ENCODE measurements at regions not wholly inside any gene's neighbourhood (a gene's known extent, or its start where the extent isn't known, plus 50 kb on each side); places are given as distances from the start of the nearest gene placed in this dataset.
"Not testable (repeated sequence)": the region's sequence is repeated elsewhere in the genome, so short reads cannot be mapped to it uniquely, and the experiment has no call there.

DNA sequence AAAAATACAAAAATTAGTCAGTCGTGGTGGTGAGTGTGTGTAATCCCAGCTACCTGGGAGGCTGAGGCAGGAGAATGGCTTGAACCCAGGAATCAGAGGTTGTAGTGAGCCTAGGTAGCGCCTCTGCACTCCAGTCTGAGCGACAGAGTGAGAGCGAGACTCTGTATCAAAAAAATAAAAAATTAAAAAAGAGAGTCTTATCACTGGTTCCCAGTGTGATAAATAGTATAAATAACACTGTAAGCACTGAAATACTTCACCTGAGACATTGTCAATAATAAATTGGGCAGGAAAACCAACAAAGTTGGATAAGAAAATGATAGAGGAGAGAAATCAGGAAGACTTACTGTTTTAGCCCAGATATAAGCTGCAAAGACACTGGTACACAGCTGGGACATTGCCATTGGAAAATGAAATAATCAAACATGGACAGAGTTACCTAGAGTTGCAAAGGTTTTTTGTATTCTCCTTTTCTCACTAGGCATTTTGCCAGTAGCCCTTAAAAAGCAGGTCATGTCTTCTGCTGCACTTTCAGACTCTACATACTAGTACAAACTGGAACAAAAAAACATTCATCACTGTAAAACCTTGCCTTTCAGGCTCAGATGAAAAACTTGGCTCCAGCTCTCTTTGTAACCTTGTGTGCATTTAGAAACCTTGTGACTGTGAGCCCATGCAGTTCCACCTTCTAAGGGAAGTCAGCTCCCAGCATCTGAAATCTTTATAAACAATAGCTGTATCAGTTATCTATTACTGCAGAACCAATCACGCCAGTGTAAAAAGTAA is 55.0 kb upstream of the PPP1R2C start:
- no peak for DNase-seq (ENCODE audit: low spot score)

DNA sequence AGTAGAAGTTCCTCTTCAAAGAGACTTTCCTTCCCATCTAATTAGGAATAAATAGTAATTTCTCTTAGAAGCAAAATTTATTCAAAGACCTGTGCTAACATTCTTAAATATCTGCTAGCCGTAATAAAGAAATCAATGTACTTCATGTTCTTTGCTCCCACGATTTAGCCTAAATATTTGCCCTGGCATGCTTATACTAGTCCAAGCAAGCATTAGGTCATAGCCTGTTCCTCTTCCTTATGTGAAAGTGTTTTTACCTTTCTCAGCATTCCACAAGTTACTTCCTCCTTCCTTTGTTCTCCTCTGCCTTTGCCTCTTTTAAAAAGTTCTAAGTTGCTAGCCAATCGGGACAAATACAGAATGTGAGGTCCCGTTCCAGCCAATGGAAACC is 55.6 kb upstream of the PPP1R2C start:
- not testable (repeated sequence) for DNase-seq (ENCODE audit: low spot score)

DNA sequence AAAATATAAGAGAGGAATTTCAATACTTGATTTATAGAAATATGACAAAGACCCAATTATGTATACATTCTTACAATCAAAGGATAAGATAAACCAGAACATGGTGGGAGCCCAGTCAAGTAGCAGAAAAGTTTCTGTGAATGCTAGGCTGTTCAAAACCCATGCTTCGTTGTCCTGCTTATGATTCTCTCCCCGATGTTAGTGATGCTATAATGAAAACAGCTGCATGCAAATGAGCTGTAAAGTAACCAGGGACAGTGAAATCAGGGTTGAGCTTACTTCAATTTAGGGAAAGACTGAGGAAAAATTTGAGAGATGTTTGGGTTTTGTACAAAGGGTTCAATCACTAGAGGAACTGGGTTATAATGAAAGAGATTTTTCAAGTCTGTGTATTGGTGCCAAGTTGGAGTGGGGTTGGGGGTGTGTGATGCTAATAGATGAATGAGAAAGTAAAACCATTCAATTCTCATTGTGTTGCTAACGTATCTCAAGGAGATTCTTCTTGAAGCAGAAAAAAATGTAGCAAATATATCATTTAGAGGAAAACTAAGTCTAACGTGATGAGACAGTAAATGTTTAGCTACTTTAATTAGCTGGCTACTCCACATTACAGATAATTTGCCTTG is 59.3 kb upstream of the PPP1R2C start:
- no peak for DNase-seq (ENCODE audit: low spot score)

DNA sequence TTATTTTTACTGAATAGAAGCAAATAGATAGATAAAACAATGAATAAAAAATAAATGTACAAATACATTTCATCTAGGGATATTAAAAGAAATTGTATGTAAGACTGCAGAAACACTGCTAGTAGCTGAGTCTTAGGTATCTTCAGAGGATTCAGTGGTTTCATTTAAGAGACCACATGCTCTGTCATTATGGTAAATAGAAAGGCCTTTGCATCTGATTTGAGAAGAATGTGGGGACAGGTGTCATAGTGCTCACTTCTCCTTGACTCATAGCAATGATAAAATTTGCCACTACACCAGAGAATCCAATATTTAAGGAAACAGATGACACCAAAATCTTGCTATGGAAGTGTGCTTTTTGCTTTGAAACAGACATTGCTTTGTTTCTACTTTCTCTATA is 59.8 kb upstream of the PPP1R2C start:
- DNase-seq (ENCODE audit: low spot score), result peak; percentile 0

DNA sequence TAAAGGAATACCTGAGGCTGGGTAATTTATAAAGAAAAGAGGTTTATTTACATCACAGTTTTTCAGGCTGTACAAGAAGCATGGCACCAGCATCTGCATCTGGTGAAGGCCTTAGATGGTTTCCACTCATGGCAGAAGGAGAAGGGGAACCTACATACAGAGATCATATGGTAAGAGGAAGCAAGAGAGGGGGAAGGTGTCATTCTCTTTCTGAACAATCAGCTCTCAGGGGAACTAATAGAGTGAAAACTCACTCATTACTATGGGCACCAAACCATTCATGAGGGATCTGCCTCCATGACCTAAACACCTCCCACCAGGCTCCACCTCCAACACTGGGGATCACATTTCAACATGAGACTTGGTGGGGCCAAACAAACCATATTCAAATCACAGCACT is 61.7 kb upstream of the PPP1R2C start:
- no peak for DNase-seq (ENCODE audit: low spot score)

DNA sequence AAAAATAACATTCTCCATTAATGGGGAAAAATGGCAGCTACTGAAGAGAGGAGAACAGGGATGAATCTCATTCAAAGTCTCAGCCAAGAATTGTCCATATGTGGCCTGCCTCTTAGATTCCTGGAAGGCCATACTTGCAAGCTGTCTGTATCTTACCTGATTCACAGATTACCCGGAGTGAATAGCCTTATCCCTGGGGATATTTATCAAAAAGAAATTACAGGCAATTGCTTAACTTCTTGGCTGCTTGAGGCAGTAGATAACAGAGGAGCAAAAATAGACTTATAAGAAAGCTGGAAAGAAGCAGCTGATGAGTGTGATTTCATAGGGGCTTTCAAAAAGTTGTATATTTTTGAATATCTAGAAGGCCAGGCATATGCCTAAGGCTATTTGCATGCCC is 68.8 kb upstream of the PPP1R2C start:
- DNase-seq (ENCODE audit: low spot score), result no peak

DNA sequence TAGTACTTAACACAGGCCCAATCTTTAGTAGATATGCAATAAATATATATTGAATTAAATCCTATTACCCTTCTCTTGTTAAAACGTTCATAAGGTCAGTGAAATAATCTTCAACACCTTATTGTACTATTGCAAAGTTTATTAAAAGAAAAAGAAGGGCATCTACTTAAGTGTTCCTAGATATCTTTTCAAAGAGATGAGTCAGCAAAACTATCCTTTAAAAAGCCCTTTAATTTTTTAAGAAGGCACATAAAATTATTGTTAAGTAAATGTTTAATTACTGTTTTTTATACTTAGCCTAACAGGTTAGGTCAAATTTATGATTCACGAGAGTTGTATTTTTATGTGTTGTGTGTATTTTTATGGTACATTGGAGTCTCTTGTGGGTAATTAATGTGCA is 77.3 kb upstream of the PPP1R2C start:
- DNase-seq (ENCODE audit: low spot score), result no peak

DNA sequence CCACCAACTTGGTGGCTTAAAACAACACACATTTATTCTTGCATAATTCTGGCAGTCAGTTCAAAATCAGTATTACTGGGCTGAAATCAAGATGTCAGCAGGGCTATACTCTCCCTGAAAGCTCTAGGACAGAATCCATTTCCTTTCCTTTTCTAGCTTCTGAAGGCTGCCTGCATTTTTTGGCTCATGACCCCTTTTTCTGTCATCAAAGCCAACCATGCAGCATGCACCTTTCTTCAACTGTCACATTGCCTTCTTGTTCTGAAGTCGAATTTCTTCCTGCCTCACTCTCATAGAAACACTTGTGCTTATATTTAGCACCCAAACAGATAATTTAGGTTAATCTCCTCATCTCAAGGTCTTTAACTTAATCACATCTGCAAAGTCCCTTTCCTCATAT is 79.8 kb upstream of the PPP1R2C start:
- DNase-seq (ENCODE audit: low spot score), result no peak

DNA sequence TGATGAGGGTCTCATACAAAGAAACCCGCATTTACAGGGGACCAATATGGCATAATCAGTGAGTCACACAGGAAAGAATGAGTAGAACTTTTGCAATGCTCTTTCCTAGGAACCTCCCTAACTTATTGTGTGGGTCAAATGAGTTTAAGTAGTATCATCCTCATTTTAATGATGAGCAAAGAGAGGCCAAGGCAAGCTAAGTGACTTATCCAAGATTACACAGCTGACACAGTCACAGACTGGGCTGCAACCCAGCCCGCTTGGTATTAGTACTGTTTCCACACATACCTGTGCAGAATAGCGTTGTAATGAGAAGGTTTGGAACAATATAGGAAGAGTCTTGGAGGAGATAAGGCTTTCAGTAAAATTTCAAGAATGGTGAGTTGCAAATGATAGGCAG is 91.0 kb upstream of the PPP1R2C start:
- DNase-seq (ENCODE audit: low spot score), result peak; percentile 1

DNA sequence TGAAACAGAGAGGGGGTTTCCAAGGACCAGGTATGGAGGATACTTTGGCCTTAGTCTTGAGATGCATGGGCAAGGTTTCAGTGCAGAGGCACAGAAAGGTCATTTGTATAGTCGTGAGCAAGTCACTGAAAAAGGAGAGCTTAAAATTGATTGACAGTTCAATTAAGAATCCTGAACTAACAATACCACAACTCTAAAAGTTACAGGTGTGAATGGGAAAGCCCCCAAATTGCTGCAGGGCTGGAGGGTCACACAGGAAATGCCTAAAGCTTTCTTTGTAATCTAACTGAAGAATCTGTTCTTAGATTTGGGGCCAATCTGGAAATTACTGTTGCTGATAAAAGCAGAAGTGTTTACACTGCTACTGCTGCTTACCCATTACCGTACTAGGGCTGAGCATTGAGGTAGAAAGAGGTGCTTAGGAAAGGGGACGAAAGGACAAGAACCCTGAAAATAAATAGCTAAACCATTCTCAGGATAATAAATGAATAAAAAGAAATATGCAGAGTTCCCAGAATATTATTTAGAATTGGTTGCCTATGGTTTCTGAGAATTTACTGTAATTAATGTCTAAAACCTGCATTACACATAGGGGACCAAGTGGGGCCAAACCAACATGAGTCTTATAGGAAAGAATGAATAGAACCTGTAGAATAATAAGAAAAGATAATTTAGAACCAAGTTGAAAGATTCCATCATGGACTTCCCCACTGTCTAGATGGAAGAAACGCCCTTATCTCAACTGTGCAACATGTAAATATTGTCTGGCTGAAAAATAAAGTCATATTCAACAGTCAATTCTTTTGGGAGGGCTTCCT is 91.9 kb upstream of the PPP1R2C start:
- DNase-seq (ENCODE audit: low spot score), result peak; percentile 19

DNA sequence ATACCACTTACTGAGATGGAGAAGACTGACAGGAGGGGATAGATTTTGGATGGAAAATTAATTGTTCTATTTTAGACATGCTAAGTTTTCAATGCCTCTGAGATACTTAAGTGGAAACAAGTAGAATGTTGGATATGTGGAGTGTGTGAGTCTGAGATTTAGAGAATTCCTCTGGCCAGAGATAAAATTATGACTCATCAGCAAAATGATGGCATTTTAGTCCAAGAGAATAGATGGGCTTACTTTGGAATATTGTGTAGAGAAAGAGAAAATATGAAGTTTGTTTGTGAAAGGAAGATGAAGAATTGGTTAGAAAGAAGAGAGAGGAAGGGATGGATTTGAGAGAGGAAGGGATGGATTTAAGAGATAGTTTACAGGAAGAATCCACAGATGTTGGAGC is 108.6 kb upstream of the PPP1R2C start:
- no peak for DNase-seq (ENCODE audit: low spot score)

DNA sequence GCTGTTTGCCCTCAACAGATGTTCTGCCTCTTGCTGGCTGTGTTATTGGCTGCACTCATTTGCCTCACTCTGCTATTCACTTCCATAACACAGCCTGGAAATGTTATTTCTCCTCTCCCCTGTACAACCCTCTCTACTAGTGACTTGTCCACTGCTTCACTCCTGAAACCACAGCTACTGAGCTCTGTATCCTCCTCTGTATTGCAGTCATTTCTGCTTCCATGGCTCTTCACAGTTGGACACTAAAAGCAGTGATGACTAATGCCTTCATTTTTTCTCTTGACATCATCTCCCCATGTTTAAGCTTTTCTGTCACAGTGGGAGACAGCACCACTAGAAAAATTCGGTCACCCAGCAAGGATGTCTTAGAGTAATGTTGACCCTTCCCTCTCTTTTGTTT is 123.0 kb upstream of the PPP1R2C start:
- no peak for DNase-seq (ENCODE audit: low spot score)

DNA sequence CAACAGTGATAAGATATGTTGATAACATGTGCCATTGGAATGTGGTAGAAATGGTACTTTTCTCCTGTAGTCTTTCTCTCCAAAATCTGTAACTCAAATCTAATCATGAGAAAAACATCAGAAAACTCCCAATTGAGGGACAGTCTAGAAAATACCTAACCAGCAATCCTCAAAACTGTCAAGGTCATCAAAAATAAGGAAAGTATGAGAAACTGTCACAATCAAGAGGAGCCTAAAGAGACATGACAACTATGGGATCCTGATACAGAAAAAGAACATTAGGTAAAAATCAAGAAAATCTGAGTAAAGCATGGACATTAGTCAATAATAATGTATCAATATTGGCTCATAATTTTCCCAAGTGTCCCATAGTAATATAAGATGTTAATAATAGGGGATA is 124.5 kb upstream of the PPP1R2C start:
- no peak for DNase-seq (ENCODE audit: low spot score)

DNA sequence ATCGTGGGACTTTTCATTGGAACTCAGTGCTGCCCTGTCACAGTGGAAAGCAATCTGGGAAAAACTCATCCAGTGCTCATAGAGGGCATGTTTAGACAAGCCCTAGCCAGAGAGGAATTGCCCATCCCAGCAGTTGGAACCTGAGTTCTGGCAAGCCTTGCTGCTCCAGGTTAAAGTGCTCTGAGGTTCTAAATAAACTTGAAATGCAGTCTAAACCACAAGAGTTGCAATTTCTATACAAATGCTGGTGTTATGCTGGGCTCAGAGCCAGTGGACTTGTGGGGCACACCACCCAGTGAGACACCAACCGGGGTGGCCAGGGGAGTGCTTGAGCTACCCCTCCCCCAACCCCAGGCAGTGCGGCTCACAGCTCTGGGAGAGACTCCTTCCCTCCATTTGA is 142.8 kb upstream of the PPP1R2C start:
- no peak for DNase-seq (ENCODE audit: low spot score)

DNA sequence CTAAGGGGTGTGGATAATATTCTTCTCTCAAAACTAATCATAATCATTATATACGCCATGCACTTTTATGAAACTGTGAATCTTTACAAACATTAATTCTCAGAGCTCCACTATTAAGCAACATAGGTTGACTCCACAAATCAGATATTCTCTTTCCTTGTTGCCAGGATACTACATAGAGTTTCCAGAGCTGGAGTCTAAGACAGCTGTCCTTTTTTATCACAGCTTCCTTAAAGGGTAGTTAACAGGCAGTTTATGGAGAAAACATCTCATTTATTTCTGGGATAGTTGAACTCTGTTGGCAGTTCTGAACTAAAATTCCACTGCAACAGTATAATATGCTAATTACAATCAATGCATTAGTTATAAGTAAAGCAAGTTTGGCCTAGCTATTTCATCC is 152.1 kb upstream of the PPP1R2C start:
- DNase-seq (ENCODE audit: low spot score), result no peak

DNA sequence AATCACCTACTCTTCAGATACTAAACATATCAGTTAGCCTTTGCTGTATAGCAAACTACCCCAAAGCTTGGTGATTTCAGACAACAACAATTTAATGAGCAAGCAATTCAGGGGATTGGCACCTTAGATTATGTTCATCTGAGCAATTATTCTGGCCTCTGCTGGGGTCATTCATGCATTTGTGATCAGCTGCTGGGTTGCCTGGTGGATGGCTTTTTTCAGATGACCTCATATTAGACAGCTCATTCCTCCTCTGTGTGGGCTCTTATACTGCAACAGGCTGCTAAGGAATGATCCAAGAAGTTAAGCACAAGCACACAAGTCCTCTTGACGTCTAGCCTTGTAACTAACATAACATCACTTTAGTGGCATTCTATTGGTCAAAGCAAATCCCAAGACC is 153.0 kb upstream of the PPP1R2C start:
- DNase-seq (ENCODE audit: low spot score), result no peak

DNA sequence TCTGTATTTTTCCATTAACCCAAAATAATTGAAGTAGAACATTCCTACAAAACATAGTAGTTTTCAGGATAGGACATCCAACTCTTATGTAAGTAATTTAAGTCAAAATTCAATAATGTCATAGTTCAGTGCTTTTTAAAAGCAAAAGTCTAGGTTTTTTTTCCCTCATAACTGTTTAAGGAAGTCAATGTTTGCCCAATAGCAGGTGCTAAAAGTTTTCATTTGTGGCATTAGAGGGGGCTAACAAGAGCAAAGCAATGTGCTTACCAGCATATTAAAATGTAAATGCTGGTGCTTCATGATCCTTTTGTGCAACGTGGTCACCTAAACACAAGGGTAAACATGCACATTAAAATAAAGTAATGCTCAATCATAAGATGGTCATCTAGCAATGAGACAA is 155.2 kb upstream of the PPP1R2C start:
- DNase-seq (ENCODE audit: low spot score), result no peak

DNA sequence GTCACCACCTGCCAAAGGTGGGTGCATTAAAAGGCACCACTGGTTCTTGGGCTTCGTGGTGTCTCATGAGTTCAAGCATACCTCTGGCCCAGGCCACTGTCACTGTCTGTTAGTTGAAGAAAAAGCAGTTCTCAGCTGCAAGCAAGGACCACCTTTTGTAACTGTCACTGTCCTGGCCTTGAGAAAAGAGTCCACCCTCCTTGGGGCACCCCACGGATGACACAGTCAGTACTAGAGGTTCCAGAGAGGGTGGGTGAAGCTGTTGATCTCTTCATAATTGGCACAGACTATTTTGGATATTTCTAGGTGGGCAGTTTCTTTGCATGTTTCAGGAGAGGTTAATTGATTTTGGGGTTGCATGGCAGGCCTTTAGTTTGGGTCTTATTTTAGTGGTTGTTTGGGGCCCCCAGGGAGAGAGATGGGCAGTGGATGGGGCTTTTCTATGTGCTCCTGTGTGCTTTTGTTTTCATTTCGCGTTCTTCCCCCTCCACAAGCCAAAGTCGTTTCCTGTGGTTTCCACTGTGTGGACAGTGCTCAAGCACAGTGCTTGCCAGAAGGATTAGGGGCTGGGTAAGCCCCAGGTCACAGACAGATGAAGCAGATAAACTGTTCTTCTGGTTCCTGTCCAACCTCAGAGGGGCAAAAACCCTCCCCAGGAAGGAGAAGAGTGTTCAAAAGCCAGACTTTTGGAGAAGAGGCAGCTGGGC is 156.2 kb upstream of the PPP1R2C start:
- peak; percentile 31 for DNase-seq (ENCODE audit: low spot score)

DNA sequence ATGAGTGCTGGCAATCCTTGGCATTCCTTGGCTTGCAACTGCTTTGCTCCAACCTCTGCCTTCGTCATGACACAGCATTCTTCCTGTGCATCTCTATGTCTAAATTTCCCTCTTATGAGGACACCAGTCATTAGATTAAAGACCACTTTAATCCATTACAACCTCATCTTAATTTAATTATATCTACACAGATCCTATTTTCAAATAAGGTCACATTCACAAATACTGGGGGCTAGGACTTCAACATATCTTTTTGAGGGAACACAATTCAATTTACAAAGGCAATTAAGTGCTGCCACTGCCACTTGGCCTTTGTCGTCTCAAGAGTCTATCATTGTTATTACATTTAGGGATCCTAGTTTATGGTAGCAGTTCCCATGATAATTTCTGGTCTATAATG is 163.7 kb upstream of the PPP1R2C start:
- no peak for DNase-seq (ENCODE audit: low spot score)

DNA sequence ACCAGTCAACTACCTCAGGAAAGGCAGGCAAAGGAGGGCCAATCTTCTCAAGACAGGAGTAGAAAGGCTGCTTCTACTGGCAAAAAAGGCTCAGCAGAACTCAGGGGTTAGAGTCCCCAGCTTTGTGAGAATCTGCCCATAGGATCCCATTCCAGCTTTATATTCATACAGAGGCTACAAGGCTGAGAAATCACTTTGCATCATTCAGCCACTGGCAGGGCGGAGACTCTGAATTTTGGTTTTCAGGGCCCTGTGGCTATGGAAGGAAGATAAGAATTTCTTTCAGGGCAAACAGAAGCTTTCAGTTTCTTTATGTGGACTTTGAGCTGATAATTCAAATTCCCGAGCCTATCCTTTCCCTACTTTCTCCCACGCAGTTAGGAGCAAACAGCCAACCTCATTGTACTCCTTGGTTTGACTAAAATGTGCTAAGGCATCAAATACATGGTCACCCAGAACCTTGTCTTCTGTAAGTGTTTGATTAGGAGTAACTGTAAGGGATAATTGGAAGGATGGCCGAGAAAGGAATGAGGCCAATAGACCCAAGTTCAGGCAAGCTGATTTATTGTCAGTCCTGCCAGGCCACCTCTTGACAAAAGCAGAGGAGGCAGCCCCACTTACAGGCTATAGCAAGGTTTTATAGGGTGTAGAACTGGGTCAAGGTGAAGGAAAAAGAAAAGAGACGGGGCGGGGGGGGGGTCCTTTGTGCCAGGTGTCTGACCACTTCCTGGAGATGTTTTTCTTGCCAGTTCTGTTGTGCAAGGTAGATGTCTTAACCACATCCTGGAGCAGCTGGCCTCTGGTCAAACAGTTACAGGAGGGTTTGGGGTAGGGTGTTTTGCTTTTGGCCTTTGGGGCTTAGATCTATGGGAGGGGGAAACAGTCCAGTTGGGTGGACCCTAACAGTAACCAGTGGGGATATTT is 165.3 kb upstream of the PPP1R2C start:
- DNase-seq (ENCODE audit: low spot score), result peak; percentile 59

DNA sequence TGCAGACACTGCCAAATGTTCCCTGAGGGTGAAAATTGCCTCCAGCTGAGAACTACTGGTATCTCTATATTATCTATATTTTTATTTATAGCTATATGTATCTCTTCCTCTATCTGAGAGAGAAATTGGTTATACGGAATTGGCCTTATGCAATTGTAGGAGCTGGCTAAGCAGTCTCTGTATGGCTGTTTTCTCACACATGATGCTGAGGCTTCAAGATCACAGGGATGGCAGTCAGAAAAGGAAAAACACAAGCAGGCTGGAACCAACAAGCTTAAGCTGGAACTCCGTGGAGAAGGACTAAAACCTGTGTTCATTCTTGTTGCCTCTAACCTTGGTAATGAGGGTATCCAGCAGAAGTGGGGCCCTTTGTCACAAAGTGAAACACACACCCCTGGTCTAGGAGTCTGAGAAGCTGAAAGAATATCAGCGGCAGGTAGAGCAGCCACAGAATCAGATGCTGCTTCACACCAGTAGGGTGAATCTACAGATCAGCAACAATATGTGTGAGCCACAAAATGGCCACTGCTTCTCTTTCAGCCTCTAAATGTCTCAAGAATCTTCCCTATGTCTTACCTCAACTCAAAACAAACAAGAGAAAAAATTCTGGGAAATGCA is 166.5 kb upstream of the PPP1R2C start:
- DNase-seq (ENCODE audit: low spot score), result peak; percentile 47

Data from CD4-positive, alpha-beta T cell treated with Interleukin-2 at 100 ng/mL for 4 hours (primary cell).